Activated T-helper 17 cell treated with anti-CD3 and anti-CD28 coated beads, Interleukin-2, amount 50 U/mL, for 72 hours (primary cell): ENCODE measurements at regions not wholly inside any gene's neighbourhood (a gene's known extent, or its start where the extent isn't known, plus 50 kb on each side); places are given as distances from the start of the nearest gene placed in this dataset.

Source experiments
- ATAC-seq: fragments of 150-1000 bp; cut with Tn5 transposase; replicated peaks from 2 replicates; pipeline ENCODE4 v1.10.0; 2021; ENCODE audit warnings: mild to moderate bottlenecking, moderate library complexity
- H3K27ac Mint-ChIP-seq: one replicate; pipeline ENCODE4 v1.8.0; 2022; ENCODE audit warnings: mixed read lengths
- H3K27me3 Mint-ChIP-seq: one replicate; pipeline ENCODE4 v1.8.0; 2022; ENCODE audit warnings: mixed read lengths
- H3K36me3 Mint-ChIP-seq: one replicate; pipeline ENCODE4 v1.8.0; 2022; ENCODE audit warnings: low read depth, mild to moderate bottlenecking, mixed read lengths
- H3K4me1 Mint-ChIP-seq: one replicate; pipeline ENCODE4 v1.8.0; 2022; ENCODE audit warnings: mixed read lengths
- H3K4me3 Mint-ChIP-seq: one replicate; pipeline ENCODE4 v1.8.0; 2022; ENCODE audit warnings: mild to moderate bottlenecking, mixed read lengths
- H3K9me3 Mint-ChIP-seq: one replicate; pipeline ENCODE4 v1.8.0; 2022; ENCODE audit warnings: mixed read lengths

- Mint-ChIP-seq H3K9me3 (no peaks in the 10 kb centered on the region), H3K36me3 (no peaks in the 10 kb centered on the region), H3K27ac (no peak overlapping the region), H3K4me3 (no peak overlapping the region), H3K4me1 (peaks cover 4% of the 10 kb centered on the region), H3K27me3 (peaks cover 25% of the 10 kb centered on the region)
- ATAC-seq: no peak
Measured at GRCh38 chr2:16303273-16303577, 362.4 kb downstream of the CYRIA start.

GRCh38 chr2:16302431-16303272, 362.3 kb downstream of the MYCN start:
- peaks cover 4% of the 10 kb centered on the region for H3K4me1 Mint-ChIP-seq
- H3K27me3 Mint-ChIP-seq: peaks cover 23% of the 10 kb centered on the region
- no peak for ATAC-seq
- H3K36me3 Mint-ChIP-seq: no peaks in the 10 kb centered on the region
- no peak overlapping the region for H3K27ac Mint-ChIP-seq
- H3K4me3 Mint-ChIP-seq: no peak overlapping the region
- H3K9me3 Mint-ChIP-seq: no peaks in the 10 kb centered on the region

GRCh38 chr2:16301961-16302360, 361.6 kb downstream of the MYCN start:
- no peak for ATAC-seq
- H3K9me3 Mint-ChIP-seq: no peaks in the 10 kb centered on the region
- no peak overlapping the region for H3K4me3 Mint-ChIP-seq
- H3K27ac Mint-ChIP-seq: no peak overlapping the region
- no peaks in the 10 kb centered on the region for H3K36me3 Mint-ChIP-seq
- peaks cover 23% of the 10 kb centered on the region for H3K27me3 Mint-ChIP-seq
- peaks cover 4% of the 10 kb centered on the region for H3K4me1 Mint-ChIP-seq

GRCh38 chr2:16298866-16299265, 358.5 kb downstream of the MYCN start:
- Mint-ChIP-seq H3K4me3 (no peak overlapping the region), H3K27me3 (peaks cover 13% of the 10 kb centered on the region), H3K9me3 (no peaks in the 10 kb centered on the region), H3K4me1 (peaks cover 4% of the 10 kb centered on the region), H3K36me3 (no peaks in the 10 kb centered on the region), H3K27ac (no peak overlapping the region)
- ATAC-seq: no peak

GRCh38 chr2:16296331-16297250, 356.2 kb downstream of the MYCN start:
- no peak overlapping the region for H3K4me3 Mint-ChIP-seq
- no peaks in the 10 kb centered on the region for H3K4me1 Mint-ChIP-seq
- no peaks in the 10 kb centered on the region for H3K36me3 Mint-ChIP-seq
- H3K9me3 Mint-ChIP-seq: no peaks in the 10 kb centered on the region
- H3K27ac Mint-ChIP-seq: no peak overlapping the region
- H3K27me3 Mint-ChIP-seq: peaks cover 3% of the 10 kb centered on the region
- no peak for ATAC-seq

- H3K9me3 Mint-ChIP-seq: no peaks in the 10 kb centered on the region
- H3K4me1 Mint-ChIP-seq: no peaks in the 10 kb centered on the region
- no peaks in the 10 kb centered on the region for H3K36me3 Mint-ChIP-seq
- H3K4me3 Mint-ChIP-seq: no peak overlapping the region
- no peak overlapping the region for H3K27ac Mint-ChIP-seq
- H3K27me3 Mint-ChIP-seq: peaks cover 3% of the 10 kb centered on the region
- ATAC-seq: no peak
Measured at GRCh38 chr2:16296038-16296290, 355.6 kb downstream of the MYCN start.

GRCh38 chr2:16294791-16295190, 354.4 kb downstream of the MYCN start:
- Mint-ChIP-seq H3K9me3 (no peaks in the 10 kb centered on the region), H3K36me3 (no peaks in the 10 kb centered on the region), H3K27ac (no peak overlapping the region), H3K27me3 (peaks cover 3% of the 10 kb centered on the region), H3K4me3 (no peak overlapping the region), H3K4me1 (no peaks in the 10 kb centered on the region)
- no peak for ATAC-seq

GRCh38 chr2:16293871-16294270, 353.5 kb downstream of the MYCN start:
- no peak for ATAC-seq
- Mint-ChIP-seq H3K4me3 (no peak overlapping the region), H3K4me1 (no peaks in the 10 kb centered on the region), H3K27me3 (peaks cover 3% of the 10 kb centered on the region), H3K9me3 (no peaks in the 10 kb centered on the region), H3K36me3 (no peaks in the 10 kb centered on the region), H3K27ac (no peak overlapping the region)

GRCh38 chr2:16293398-16293797, 353.0 kb downstream of the MYCN start:
- H3K27me3 Mint-ChIP-seq: peaks cover 3% of the 10 kb centered on the region
- no peaks in the 10 kb centered on the region for H3K36me3 Mint-ChIP-seq
- no peak for ATAC-seq
- H3K27ac Mint-ChIP-seq: no peak overlapping the region
- no peak overlapping the region for H3K4me3 Mint-ChIP-seq
- H3K9me3 Mint-ChIP-seq: no peaks in the 10 kb centered on the region
- no peaks in the 10 kb centered on the region for H3K4me1 Mint-ChIP-seq

GRCh38 chr2:16291731-16292550, 351.6 kb downstream of the MYCN start:
- Mint-ChIP-seq H3K4me3 (no peak overlapping the region), H3K27me3 (no peaks in the 10 kb centered on the region), H3K27ac (no peak overlapping the region), H3K4me1 (no peaks in the 10 kb centered on the region), H3K36me3 (no peaks in the 10 kb centered on the region), H3K9me3 (no peaks in the 10 kb centered on the region)
- ATAC-seq: no peak

GRCh38 chr2:16291226-16291625, 350.9 kb downstream of the MYCN start:
- H3K4me3 Mint-ChIP-seq: no peak overlapping the region
- no peaks in the 10 kb centered on the region for H3K36me3 Mint-ChIP-seq
- no peaks in the 10 kb centered on the region for H3K27me3 Mint-ChIP-seq
- no peak overlapping the region for H3K27ac Mint-ChIP-seq
- H3K4me1 Mint-ChIP-seq: no peaks in the 10 kb centered on the region
- no peak for ATAC-seq
- H3K9me3 Mint-ChIP-seq: no peaks in the 10 kb centered on the region

- no peak for ATAC-seq
Measured at GRCh38 chr2:16290311-16291020, 350.1 kb downstream of the MYCN start.

GRCh38 chr2:16288371-16289112, 348.2 kb downstream of the MYCN start:
- no peaks in the 10 kb centered on the region for H3K4me1 Mint-ChIP-seq

More at GRCh38 chr2:16290311-16291020, 350.1 kb downstream of the MYCN start:
- Mint-ChIP-seq H3K27ac (no peak overlapping the region), H3K9me3 (no peaks in the 10 kb centered on the region), H3K27me3 (no peaks in the 10 kb centered on the region), H3K36me3 (no peaks in the 10 kb centered on the region), H3K4me3 (no peak overlapping the region), H3K4me1 (no peaks in the 10 kb centered on the region)

More at GRCh38 chr2:16288371-16289112, 348.2 kb downstream of the MYCN start:
- no peaks in the 10 kb centered on the region for H3K36me3 Mint-ChIP-seq
- no peak overlapping the region for H3K4me3 Mint-ChIP-seq
- ATAC-seq: no peak
- H3K9me3 Mint-ChIP-seq: no peaks in the 10 kb centered on the region
- H3K27me3 Mint-ChIP-seq: peaks cover 4% of the 10 kb centered on the region
- no peak overlapping the region for H3K27ac Mint-ChIP-seq
